Renal cortex interstitium (tissue), 11 donors: ENCODE measurements at regions not wholly inside any gene's neighbourhood (a gene's known extent, or its start where the extent isn't known, plus 50 kb on each side); places are given as distances from the start of the nearest gene placed in this dataset.
"Not testable (repeated sequence)": the region's sequence is repeated elsewhere in the genome, so short reads cannot be mapped to it uniquely, and the experiment has no call there.

Source experiments
- DNase-seq, 11 donors: peaks; one replicate each; pipeline ENCODE4 v3.0.0-alpha.2; 2013; ENCODE audit warnings: low read depth in 9 of 11, low spot score in 4 of 11; ENCODE audit errors: extremely low read depth in 1 of 11

GRCh38 chr7:146057958-146058357 is 58.6 kb upstream of the CNTNAP2 start:
- DNase-seq = no peak

- no peak for DNase-seq
These were observed 61.7 kb upstream of the CNTNAP2 start for GRCh38 chr7:146054909-146055308.

GRCh38 chr7:146053492-146053891 is 63.1 kb upstream of the CNTNAP2 start:
- DNase-seq = no peak

- not testable (repeated sequence) for DNase-seq
These were observed 73.3 kb upstream of the CNTNAP2 start for GRCh38 chr7:146043310-146043709.

GRCh38 chr7:146028251-146028750 is 88.3 kb upstream of the CNTNAP2 start:
- no peak for DNase-seq

- no peak for DNase-seq
These were observed 89.4 kb upstream of the CNTNAP2 start for GRCh38 chr7:146027243-146027642.

- no peak for DNase-seq
These were observed 93.8 kb upstream of the CNTNAP2 start for GRCh38 chr7:146022776-146023175.

- DNase-seq = not testable (repeated sequence)
These were observed 97.3 kb upstream of the CNTNAP2 start for GRCh38 chr7:146019041-146020004.

- DNase-seq = not testable (repeated sequence)
These were observed 99.2 kb upstream of the CNTNAP2 start for GRCh38 chr7:146017366-146017765.

GRCh38 chr7:146014154-146014553 is 102.4 kb upstream of the CNTNAP2 start:
- not testable (repeated sequence) for DNase-seq

- DNase-seq = no peak
These were observed 108.3 kb upstream of the CNTNAP2 start for GRCh38 chr7:146008293-146008692.

GRCh38 chr7:146004805-146005204 is 111.8 kb upstream of the CNTNAP2 start:
- no peak for DNase-seq

GRCh38 chr7:146002431-146003078 is 114.0 kb upstream of the CNTNAP2 start:
- no peak for DNase-seq

GRCh38 chr7:146002008-146002407 is 114.6 kb upstream of the CNTNAP2 start:
- no peak for DNase-seq

GRCh38 chr7:146000882-146001281 is 115.7 kb upstream of the CNTNAP2 start:
- no peak for DNase-seq

GRCh38 chr7:145989469-145989868 is 127.1 kb upstream of the CNTNAP2 start:
- DNase-seq = no peak

- DNase-seq = no peak
These were observed 130.2 kb upstream of the CNTNAP2 start for GRCh38 chr7:145986248-145986874.

GRCh38 chr7:145978769-145979168 is 137.8 kb upstream of the CNTNAP2 start:
- DNase-seq = no peak

- DNase-seq = no peak
These were observed 156.6 kb upstream of the CNTNAP2 start for GRCh38 chr7:145959981-145960380.
